GM18868 (cell line): ENCODE measurements at regions not wholly inside any gene's neighbourhood (a gene's known extent, or its start where the extent isn't known, plus 50 kb on each side); places are given as distances from the start of the nearest gene placed in this dataset.
"Not testable (repeated sequence)": the region's sequence is repeated elsewhere in the genome, so short reads cannot be mapped to it uniquely, and the experiment has no call there.

Experiments
- ATAC-seq: cut with Tn5 transposase; IDR thresholded peaks from one replicate; pipeline ENCODE4 v1.9.1; 2021; ENCODE audit warnings: mild to moderate bottlenecking, moderate library complexity; ENCODE audit not compliant: unreplicated experiment

GRCh38 chr19:28319227-28319626 lies 893.7 kb downstream of the UQCRFS1 start:
- ATAC-seq: no peak

GRCh38 chr19:28318469-28319179 lies 894.3 kb downstream of the UQCRFS1 start:
- ATAC-seq: no peak

- ATAC-seq: no peak
These were observed 896.5 kb downstream of the UQCRFS1 start for GRCh38 chr19:28316464-28316863.

- ATAC-seq: no peak
These were observed 898.2 kb downstream of the UQCRFS1 start for GRCh38 chr19:28314756-28315155.

- ATAC-seq: no peak
These were observed 898.7 kb downstream of the UQCRFS1 start for GRCh38 chr19:28314287-28314686.

- no peak for ATAC-seq
These were observed 899.3 kb downstream of the UQCRFS1 start for GRCh38 chr19:28313633-28314032.

- ATAC-seq: no peak
These were observed 900.7 kb downstream of the UQCRFS1 start for GRCh38 chr19:28312269-28312668.

- not testable (repeated sequence) for ATAC-seq
These were observed 902.1 kb downstream of the UQCRFS1 start for GRCh38 chr19:28310829-28311228.

- ATAC-seq: no peak
These were observed 903.9 kb downstream of the UQCRFS1 start for GRCh38 chr19:28309070-28309469.

- ATAC-seq: no peak
These were observed 905.0 kb downstream of the UQCRFS1 start for GRCh38 chr19:28307963-28308362.

- ATAC-seq: no peak
These were observed 905.5 kb downstream of the UQCRFS1 start for GRCh38 chr19:28307487-28307886.

- no peak for ATAC-seq
These were observed 907.4 kb downstream of the UQCRFS1 start for GRCh38 chr19:28305513-28305912.

GRCh38 chr19:28303502-28303901 lies 909.4 kb downstream of the UQCRFS1 start:
- ATAC-seq: no peak

GRCh38 chr19:28301961-28302360 lies 911.0 kb downstream of the UQCRFS1 start:
- ATAC-seq: no peak

GRCh38 chr19:28301463-28301862 lies 911.5 kb downstream of the UQCRFS1 start:
- no peak for ATAC-seq

GRCh38 chr19:28299649-28300048 lies 913.3 kb downstream of the UQCRFS1 start:
- ATAC-seq: no peak

- ATAC-seq: no peak
These were observed 915.3 kb downstream of the UQCRFS1 start for GRCh38 chr19:28297586-28298157.

- ATAC-seq: no peak
These were observed 915.9 kb downstream of the UQCRFS1 start for GRCh38 chr19:28297036-28297435.

- no peak for ATAC-seq
These were observed 916.4 kb downstream of the UQCRFS1 start for GRCh38 chr19:28296506-28296905.

GRCh38 chr19:28294975-28295374 lies 918.0 kb downstream of the UQCRFS1 start:
- ATAC-seq: not testable (repeated sequence)

GRCh38 chr19:28294395-28294794 lies 918.6 kb downstream of the UQCRFS1 start:
- no peak for ATAC-seq

- no peak for ATAC-seq
These were observed 919.3 kb downstream of the UQCRFS1 start for GRCh38 chr19:28293685-28294084.
